HepG2 (cell line): ENCODE measurements at regions not wholly inside any gene's neighbourhood (a gene's known extent, or its start where the extent isn't known, plus 50 kb on each side); places are given as distances from the start of the nearest gene placed in this dataset.

Source experiments
- ATAC-seq: fragments of 200-7000 bp; cut with Tn5 transposase; 3 replicates; pipeline ENCODE4 v1.9.1; 2020; ENCODE audit warnings: mild to moderate bottlenecking, moderate library complexity
- BruUV-seq: library from RNA; stranded (reverse); fragments of 400-500 nt; replicated peaks from 2 replicates; lab custom pipeline; 2021; lab: Mats Ljungman, UMichigan
- CTCF ChIA-PET: fragments of 300-600 bp; formaldehyde crosslinking; extraction: SDS; loops from one replicate; lab custom pipeline; 2021; ENCODE audit warnings: low total read pairs, inconsistent platforms, low intra/inter-chr PET ratio; lab: Yijun Ruan, JAX
- POLR2A ChIA-PET: fragments of 350-600 bp; sonication (Branson Sonifier 250); formaldehyde crosslinking; loops from one replicate; lab custom pipeline; 2020; ENCODE audit warnings: antibody characterized with exemption, inconsistent platforms; lab: Yijun Ruan, JAX
- DNase-seq: peaks from one replicate; pipeline ENCODE4 v3.0.0-alpha.2; 2015; ENCODE audit warnings: low spot score
- FAIRE-seq: peaks from 3 replicates; lab custom pipeline; 2011; peaks lifted over from hg19 to GRCh38; lab: Jason Lieb, UNC
- H2AFZ ChIP-seq: one replicate; pipeline ENCODE4 v1.6.1; 2011; ENCODE audit warnings: low read length, inconsistent platforms
- H3K27ac ChIP-seq: fragments of 300-600 bp; 3 replicates; pipeline ENCODE4 v1.8.0; 2011; ENCODE audit warnings: mixed run types, mild to moderate bottlenecking, mixed read lengths, low read length, inconsistent platforms; ENCODE audit not compliant: insufficient read depth; ENCODE audit errors: extremely low read length
- H3K27me3 ChIP-seq, 2 experiments: fragments of 200-600 bp in 1 of 2; 2 replicates in 1 of 2; 3 replicates in 1 of 2; pipeline versions ENCODE4 v1.6.0 to v1.8.0; 2011; ENCODE audit warnings: low read length in 2 of 2, mild to moderate bottlenecking in 2 of 2, moderate library complexity in 2 of 2, inconsistent platforms in 1 of 2; ENCODE audit not compliant: insufficient read depth in 2 of 2, control insufficient read depth in 1 of 2
- H3K36me3 ChIP-seq, 2 experiments: fragments of 200-600 bp in 1 of 2; replicated peaks in 1 of 2; 2 replicates in 1 of 2; 3 replicates in 1 of 2; pipeline versions ENCODE4 v1.5.1 to v1.8.0; 2011; ENCODE audit warnings: low read length in 2 of 2, inconsistent platforms in 1 of 2; ENCODE audit not compliant: insufficient read depth in 2 of 2, control insufficient read depth in 1 of 2
- H3K4me1 ChIP-seq: 2 replicates; pipeline ENCODE4 v1.5.1; 2012; ENCODE audit warnings: low read length, inconsistent platforms; ENCODE audit not compliant: insufficient read depth
- H3K4me2 ChIP-seq: 2 replicates; pipeline ENCODE4 v1.6.0; 2011; ENCODE audit warnings: low read depth, low read length, inconsistent platforms
- H3K4me3 ChIP-seq, 3 experiments: fragments of 200-600 bp in 1 of 3; sonication (generic), shearing (Covaris generic) in 1 of 3; replicated peaks in 1 of 3; 2 replicates each; pipeline ENCODE4 v1.5.1; 2011 to 2016; ENCODE audit warnings: low read length in 3 of 3, inconsistent platforms in 2 of 3, low read depth in 2 of 3, mild to moderate bottlenecking in 2 of 3, control low read depth in 1 of 3, mixed read lengths in 1 of 3; ENCODE audit not compliant: insufficient read depth in 1 of 3
- H3K79me2 ChIP-seq: one replicate; pipeline ENCODE4 v1.6.1; 2011; ENCODE audit warnings: low read length, inconsistent platforms; ENCODE audit not compliant: insufficient read depth
- H3K9ac ChIP-seq: 2 replicates; pipeline ENCODE4 v1.6.0; 2011; ENCODE audit warnings: mild to moderate bottlenecking, low read depth, low read length, inconsistent platforms; ENCODE audit not compliant: insufficient read depth
- H3K9me3 ChIP-seq: 2 replicates; pipeline ENCODE4 v1.5.1; 2012; ENCODE audit warnings: mild to moderate bottlenecking, low read length
- H4K20me1 ChIP-seq: 2 replicates; pipeline ENCODE4 v1.6.0; 2011; ENCODE audit warnings: inconsistent platforms, mild to moderate bottlenecking, low read length, moderate library complexity; ENCODE audit not compliant: insufficient read depth
- BCL6 ChIP-seq: IDR thresholded peaks from 2 replicates; pipeline ENCODE4 v1.6.1; 2016; ENCODE audit warnings: missing genetic modification reagents, missing compliant biosample characterization
- HIVEP1 ChIP-seq: sonication (generic); formaldehyde crosslinking; IDR thresholded peaks from 2 replicates; pipeline ENCODE4 v1.4.0; 2020; ENCODE audit warnings: mild to moderate bottlenecking, missing genetic modification reagents
- HNRNPLL ChIP-seq: fragments of 200-400 bp; formaldehyde crosslinking; IDR thresholded peaks from 2 replicates; pipeline ENCODE4 v1.6.1; 2017; ENCODE audit warnings: mild to moderate bottlenecking, low read depth, low read length; ENCODE audit not compliant: poor library complexity, severe bottlenecking
- HNRNPUL1 ChIP-seq: fragments of 200-400 bp; formaldehyde crosslinking; IDR thresholded peaks from 2 replicates; pipeline ENCODE4 v1.6.1; 2017; ENCODE audit warnings: low read depth, mild to moderate bottlenecking, low read length, moderate library complexity
- RAD21 ChIP-seq: fragments of 450-650 bp; formaldehyde crosslinking; IDR thresholded peaks from 2 replicates; pipeline ENCODE4 v1.5.0; 2020; ENCODE audit warnings: mild to moderate bottlenecking
- ZFP82 ChIP-seq: sonication (generic); formaldehyde crosslinking; IDR thresholded peaks from 2 replicates; pipeline ENCODE4 v1.5.1; 2020; ENCODE audit warnings: mild to moderate bottlenecking, missing genetic modification reagents, borderline replicate concordance
- ZNF350 ChIP-seq: sonication (generic); formaldehyde crosslinking; IDR thresholded peaks from 2 replicates; pipeline ENCODE4 v1.4.0; 2020; ENCODE audit warnings: mild to moderate bottlenecking, low read depth, missing genetic modification reagents, borderline replicate concordance
- ZNF354B ChIP-seq: sonication (generic); formaldehyde crosslinking; IDR thresholded peaks from 2 replicates; pipeline ENCODE4 v1.8.0; 2022; ENCODE audit warnings: mild to moderate bottlenecking, missing genetic modification reagents
- ZNF556 ChIP-seq: sonication (generic); formaldehyde crosslinking; IDR thresholded peaks from 2 replicates; pipeline ENCODE4 v1.4.0; 2020; ENCODE audit warnings: mild to moderate bottlenecking, missing genetic modification reagents, borderline replicate concordance
- WGBS: methylation state at CpG from one replicate; pipeline ENCODE4 v1.1.6; 2017; ENCODE audit warnings: low lambda C conversion rate; 5-methylcytosine and 5-hydroxymethylcytosine counted together
- in situ Hi-C: cut with HindIII; loops from 2 replicates; pipeline ENCODE4 v1.10.0; 2017; ENCODE audit warnings: low pct_unique_long_range_greater_than_20kb; ENCODE audit not compliant: extremely low pct_ligation_motif_present
- intact Hi-C: fragments of 100-400 bp; cut with micrococcal nuclease; formaldehyde crosslinking; loops from one replicate; pipeline ENCODE4 v1.10.0; 2022; ENCODE audit not compliant: unreplicated experiment
- TF ChIP-seq, protein P1 (sequence below): sonication (generic); formaldehyde crosslinking; IDR thresholded peaks from 2 replicates; pipeline ENCODE4 v1.5.0; 2020; ENCODE audit warnings: mild to moderate bottlenecking, missing genetic modification reagents
- TF ChIP-seq, protein P2 (sequence below): sonication (generic); formaldehyde crosslinking; IDR thresholded peaks from 2 replicates; pipeline ENCODE4 v1.9.0; 2021; ENCODE audit warnings: missing genetic modification reagents, borderline replicate concordance
- TF ChIP-seq, protein P3 (sequence below): IDR thresholded peaks from 2 replicates; pipeline ENCODE4 v1.4.0; 2020; ENCODE audit warnings: mild to moderate bottlenecking, missing genetic modification reagents

DNA sequence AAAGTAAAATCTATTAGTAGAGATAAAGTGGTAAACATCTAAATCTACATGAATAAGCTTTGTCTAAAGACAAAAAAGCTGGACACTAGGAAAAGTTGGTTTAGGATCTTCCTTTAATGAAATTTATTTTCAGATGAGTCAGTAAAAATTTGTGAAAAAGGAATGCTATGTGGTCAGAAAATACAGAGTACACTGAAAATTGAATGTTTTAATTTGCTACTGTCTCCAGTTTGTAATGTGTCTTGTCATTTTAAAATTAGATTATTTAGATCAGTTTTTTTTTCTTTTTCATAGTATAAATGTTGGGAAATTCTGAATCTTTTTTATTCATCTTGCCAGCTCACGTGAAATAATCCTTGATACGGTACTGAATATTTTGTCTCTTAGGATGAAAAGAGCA, 56.9 kb downstream of the SLITRK6 start:
- BruUV-seq = no TSS peak
- CTCF ChIA-PET = no interaction called here
- H3K79me2 ChIP-seq = no peaks in the 10 kb centered on the region
- in situ Hi-C loops = no loop called here
- no peak overlapping the region for H3K9ac ChIP-seq
- DNase-seq (no peak), ATAC-seq (no peak), FAIRE-seq (no peak)
- no peaks in the 10 kb centered on the region for H3K27me3 ChIP-seq
- no peak overlapping the region for H3K27ac ChIP-seq
- intact Hi-C loops = no loop called here
- H2AFZ ChIP-seq = no peak overlapping the region
- no peaks in the 10 kb centered on the region for H3K9me3 ChIP-seq
- H3K4me3 ChIP-seq = no peak overlapping the region
- TF ChIP-seq, protein P1, sequence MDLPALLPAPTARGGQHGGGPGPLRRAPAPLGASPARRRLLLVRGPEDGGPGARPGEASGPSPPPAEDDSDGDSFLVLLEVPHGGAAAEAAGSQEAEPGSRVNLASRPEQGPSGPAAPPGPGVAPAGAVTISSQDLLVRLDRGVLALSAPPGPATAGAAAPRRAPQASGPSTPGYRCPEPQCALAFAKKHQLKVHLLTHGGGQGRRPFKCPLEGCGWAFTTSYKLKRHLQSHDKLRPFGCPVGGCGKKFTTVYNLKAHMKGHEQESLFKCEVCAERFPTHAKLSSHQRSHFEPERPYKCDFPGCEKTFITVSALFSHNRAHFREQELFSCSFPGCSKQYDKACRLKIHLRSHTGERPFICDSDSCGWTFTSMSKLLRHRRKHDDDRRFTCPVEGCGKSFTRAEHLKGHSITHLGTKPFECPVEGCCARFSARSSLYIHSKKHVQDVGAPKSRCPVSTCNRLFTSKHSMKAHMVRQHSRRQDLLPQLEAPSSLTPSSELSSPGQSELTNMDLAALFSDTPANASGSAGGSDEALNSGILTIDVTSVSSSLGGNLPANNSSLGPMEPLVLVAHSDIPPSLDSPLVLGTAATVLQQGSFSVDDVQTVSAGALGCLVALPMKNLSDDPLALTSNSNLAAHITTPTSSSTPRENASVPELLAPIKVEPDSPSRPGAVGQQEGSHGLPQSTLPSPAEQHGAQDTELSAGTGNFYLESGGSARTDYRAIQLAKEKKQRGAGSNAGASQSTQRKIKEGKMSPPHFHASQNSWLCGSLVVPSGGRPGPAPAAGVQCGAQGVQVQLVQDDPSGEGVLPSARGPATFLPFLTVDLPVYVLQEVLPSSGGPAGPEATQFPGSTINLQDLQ (CRISPR knock-in tag) = no peak
- no peak for TF ChIP-seq HNRNPLL
- no peak for TF ChIP-seq BCL6 (CRISPR knock-in tag)
- TF ChIP-seq ZFP82 (CRISPR knock-in tag) = no peak
- TF ChIP-seq HIVEP1 (CRISPR knock-in tag) = no peak
- no peak for TF ChIP-seq ZNF556 (CRISPR knock-in tag)
- no peak for TF ChIP-seq HNRNPUL1
- no peak for TF ChIP-seq ZNF350 (CRISPR knock-in tag)
- TF ChIP-seq ZNF354B = no peak
- TF ChIP-seq, protein P2, sequence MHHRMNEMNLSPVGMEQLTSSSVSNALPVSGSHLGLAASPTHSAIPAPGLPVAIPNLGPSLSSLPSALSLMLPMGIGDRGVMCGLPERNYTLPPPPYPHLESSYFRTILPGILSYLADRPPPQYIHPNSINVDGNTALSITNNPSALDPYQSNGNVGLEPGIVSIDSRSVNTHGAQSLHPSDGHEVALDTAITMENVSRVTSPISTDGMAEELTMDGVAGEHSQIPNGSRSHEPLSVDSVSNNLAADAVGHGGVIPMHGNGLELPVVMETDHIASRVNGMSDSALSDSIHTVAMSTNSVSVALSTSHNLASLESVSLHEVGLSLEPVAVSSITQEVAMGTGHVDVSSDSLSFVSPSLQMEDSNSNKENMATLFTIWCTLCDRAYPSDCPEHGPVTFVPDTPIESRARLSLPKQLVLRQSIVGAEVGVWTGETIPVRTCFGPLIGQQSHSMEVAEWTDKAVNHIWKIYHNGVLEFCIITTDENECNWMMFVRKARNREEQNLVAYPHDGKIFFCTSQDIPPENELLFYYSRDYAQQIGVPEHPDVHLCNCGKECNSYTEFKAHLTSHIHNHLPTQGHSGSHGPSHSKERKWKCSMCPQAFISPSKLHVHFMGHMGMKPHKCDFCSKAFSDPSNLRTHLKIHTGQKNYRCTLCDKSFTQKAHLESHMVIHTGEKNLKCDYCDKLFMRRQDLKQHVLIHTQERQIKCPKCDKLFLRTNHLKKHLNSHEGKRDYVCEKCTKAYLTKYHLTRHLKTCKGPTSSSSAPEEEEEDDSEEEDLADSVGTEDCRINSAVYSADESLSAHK (CRISPR knock-in tag) = no peak
- TF ChIP-seq, protein P3, sequence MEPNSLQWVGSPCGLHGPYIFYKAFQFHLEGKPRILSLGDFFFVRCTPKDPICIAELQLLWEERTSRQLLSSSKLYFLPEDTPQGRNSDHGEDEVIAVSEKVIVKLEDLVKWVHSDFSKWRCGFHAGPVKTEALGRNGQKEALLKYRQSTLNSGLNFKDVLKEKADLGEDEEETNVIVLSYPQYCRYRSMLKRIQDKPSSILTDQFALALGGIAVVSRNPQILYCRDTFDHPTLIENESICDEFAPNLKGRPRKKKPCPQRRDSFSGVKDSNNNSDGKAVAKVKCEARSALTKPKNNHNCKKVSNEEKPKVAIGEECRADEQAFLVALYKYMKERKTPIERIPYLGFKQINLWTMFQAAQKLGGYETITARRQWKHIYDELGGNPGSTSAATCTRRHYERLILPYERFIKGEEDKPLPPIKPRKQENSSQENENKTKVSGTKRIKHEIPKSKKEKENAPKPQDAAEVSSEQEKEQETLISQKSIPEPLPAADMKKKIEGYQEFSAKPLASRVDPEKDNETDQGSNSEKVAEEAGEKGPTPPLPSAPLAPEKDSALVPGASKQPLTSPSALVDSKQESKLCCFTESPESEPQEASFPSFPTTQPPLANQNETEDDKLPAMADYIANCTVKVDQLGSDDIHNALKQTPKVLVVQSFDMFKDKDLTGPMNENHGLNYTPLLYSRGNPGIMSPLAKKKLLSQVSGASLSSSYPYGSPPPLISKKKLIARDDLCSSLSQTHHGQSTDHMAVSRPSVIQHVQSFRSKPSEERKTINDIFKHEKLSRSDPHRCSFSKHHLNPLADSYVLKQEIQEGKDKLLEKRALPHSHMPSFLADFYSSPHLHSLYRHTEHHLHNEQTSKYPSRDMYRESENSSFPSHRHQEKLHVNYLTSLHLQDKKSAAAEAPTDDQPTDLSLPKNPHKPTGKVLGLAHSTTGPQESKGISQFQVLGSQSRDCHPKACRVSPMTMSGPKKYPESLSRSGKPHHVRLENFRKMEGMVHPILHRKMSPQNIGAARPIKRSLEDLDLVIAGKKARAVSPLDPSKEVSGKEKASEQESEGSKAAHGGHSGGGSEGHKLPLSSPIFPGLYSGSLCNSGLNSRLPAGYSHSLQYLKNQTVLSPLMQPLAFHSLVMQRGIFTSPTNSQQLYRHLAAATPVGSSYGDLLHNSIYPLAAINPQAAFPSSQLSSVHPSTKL (CRISPR knock-in tag) = no peak
- no peak for TF ChIP-seq RAD21 (CRISPR knock-in tag)
- WGBS = 3% methylated on average over 2 of the region's 2 CpGs
- no peaks in the 10 kb centered on the region for H4K20me1 ChIP-seq
- no peak overlapping the region for H3K4me2 ChIP-seq
- POLR2A ChIA-PET = no interaction called here
- H3K4me1 ChIP-seq = no peaks in the 10 kb centered on the region
- H3K36me3 ChIP-seq = no peaks in the 10 kb centered on the region
